ENCODE measurements at regions not wholly inside any gene's neighbourhood (a gene's known extent, or its start where the extent isn't known, plus 50 kb on each side); places are given as distances from the start of the nearest gene placed in this dataset.
"Not testable (repeated sequence)": the region's sequence is repeated elsewhere in the genome, so short reads cannot be mapped to it uniquely, and the experiment has no call there.

- H3K27ac ChIP-seq (ENCODE audit: low read depth, low read length): no peak overlapping the region
- H3K4me1 ChIP-seq (ENCODE audit: control insufficient read depth, insufficient read depth, low read length): no peaks in the 10 kb centered on the region
- no peak overlapping the region for H3K4me3 ChIP-seq (ENCODE audit: low read length)
- H3K9ac ChIP-seq (ENCODE audit: low read length): no peak overlapping the region
- H3K27me3 ChIP-seq (ENCODE audit: control insufficient read depth, insufficient read depth, low read length): no peaks in the 10 kb centered on the region
- H3K36me3 ChIP-seq (ENCODE audit: control insufficient read depth, insufficient read depth, low read length): no peaks in the 10 kb centered on the region
These were observed 75.1 kb upstream of the SMIM23 start for GRCh38 chr5:171710451-171711024.

- no peaks in the 10 kb centered on the region for H3K27me3 ChIP-seq (ENCODE audit: control insufficient read depth, insufficient read depth, low read length)
- H3K27ac ChIP-seq (ENCODE audit: low read depth, low read length): no peak overlapping the region
- H3K4me1 ChIP-seq (ENCODE audit: control insufficient read depth, insufficient read depth, low read length): no peaks in the 10 kb centered on the region
- H3K9ac ChIP-seq (ENCODE audit: low read length): no peak overlapping the region
- H3K4me3 ChIP-seq (ENCODE audit: low read length): no peak overlapping the region
- no peaks in the 10 kb centered on the region for H3K36me3 ChIP-seq (ENCODE audit: control insufficient read depth, insufficient read depth, low read length)
These were observed 74.0 kb upstream of the SMIM23 start for GRCh38 chr5:171711571-171711970.

- Histone ChIP-seq H3K36me3 (ENCODE audit: control insufficient read depth, insufficient read depth, low read length) (no peaks in the 10 kb centered on the region), H3K9ac (ENCODE audit: low read length) (no peak overlapping the region), H3K27ac (ENCODE audit: low read depth, low read length) (no peak overlapping the region), H3K27me3 (ENCODE audit: control insufficient read depth, insufficient read depth, low read length) (no peaks in the 10 kb centered on the region), H3K4me1 (ENCODE audit: control insufficient read depth, insufficient read depth, low read length) (no peaks in the 10 kb centered on the region), H3K4me3 (ENCODE audit: low read length) (no peak overlapping the region)
These were observed 73.0 kb upstream of the SMIM23 start for GRCh38 chr5:171712616-171713015.

- no peaks in the 10 kb centered on the region for H3K36me3 ChIP-seq (ENCODE audit: control insufficient read depth, insufficient read depth, low read length)
- H3K4me3 ChIP-seq (ENCODE audit: low read length): no peak overlapping the region
- no peaks in the 10 kb centered on the region for H3K4me1 ChIP-seq (ENCODE audit: control insufficient read depth, insufficient read depth, low read length)
- no peak overlapping the region for H3K9ac ChIP-seq (ENCODE audit: low read length)
- no peak overlapping the region for H3K27ac ChIP-seq (ENCODE audit: low read depth, low read length)
- no peaks in the 10 kb centered on the region for H3K27me3 ChIP-seq (ENCODE audit: control insufficient read depth, insufficient read depth, low read length)
These were observed 72.5 kb upstream of the SMIM23 start for GRCh38 chr5:171713152-171713551.

- Histone ChIP-seq H3K4me3 (ENCODE audit: low read length) (no peak overlapping the region), H3K27me3 (ENCODE audit: control insufficient read depth, insufficient read depth, low read length) (no peaks in the 10 kb centered on the region), H3K4me1 (ENCODE audit: control insufficient read depth, insufficient read depth, low read length) (no peaks in the 10 kb centered on the region), H3K36me3 (ENCODE audit: control insufficient read depth, insufficient read depth, low read length) (no peaks in the 10 kb centered on the region), H3K27ac (ENCODE audit: low read depth, low read length) (no peak overlapping the region), H3K9ac (ENCODE audit: low read length) (no peak overlapping the region)
These were observed 71.4 kb upstream of the SMIM23 start for GRCh38 chr5:171714261-171714660.

- H3K27ac ChIP-seq (ENCODE audit: low read depth, low read length): no peak overlapping the region
- no peaks in the 10 kb centered on the region for H3K4me1 ChIP-seq (ENCODE audit: control insufficient read depth, insufficient read depth, low read length)
- no peak overlapping the region for H3K4me3 ChIP-seq (ENCODE audit: low read length)
- H3K36me3 ChIP-seq (ENCODE audit: control insufficient read depth, insufficient read depth, low read length): no peaks in the 10 kb centered on the region
- H3K9ac ChIP-seq (ENCODE audit: low read length): no peak overlapping the region
- H3K27me3 ChIP-seq (ENCODE audit: control insufficient read depth, insufficient read depth, low read length): no peaks in the 10 kb centered on the region
These were observed 70.8 kb upstream of the SMIM23 start for GRCh38 chr5:171714851-171715250.

- Histone ChIP-seq H3K36me3 (ENCODE audit: control insufficient read depth, insufficient read depth, low read length) (no peaks in the 10 kb centered on the region), H3K27ac (ENCODE audit: low read depth, low read length) (no peak overlapping the region), H3K9ac (ENCODE audit: low read length) (no peak overlapping the region)
These were observed 70.1 kb upstream of the SMIM23 start for GRCh38 chr5:171715551-171715950.

GRCh38 chr5:171720086-171720485 lies 65.5 kb upstream of the SMIM23 start:
- H3K4me1 ChIP-seq (ENCODE audit: control insufficient read depth, insufficient read depth, low read length): no peaks in the 10 kb centered on the region
- H3K27me3 ChIP-seq (ENCODE audit: control insufficient read depth, insufficient read depth, low read length): no peaks in the 10 kb centered on the region
- no peak overlapping the region for H3K27ac ChIP-seq (ENCODE audit: low read depth, low read length)
- no peak overlapping the region for H3K4me3 ChIP-seq (ENCODE audit: low read length)
- H3K36me3 ChIP-seq (ENCODE audit: control insufficient read depth, insufficient read depth, low read length): no peaks in the 10 kb centered on the region
- H3K9ac ChIP-seq (ENCODE audit: low read length): no peak overlapping the region

More at GRCh38 chr5:171715551-171715950, 70.1 kb upstream of the SMIM23 start:
- H3K27me3 ChIP-seq (ENCODE audit: control insufficient read depth, insufficient read depth, low read length): no peaks in the 10 kb centered on the region
- no peaks in the 10 kb centered on the region for H3K4me1 ChIP-seq (ENCODE audit: control insufficient read depth, insufficient read depth, low read length)
- H3K4me3 ChIP-seq (ENCODE audit: low read length): no peak overlapping the region

- Histone ChIP-seq H3K27me3 (ENCODE audit: control insufficient read depth, insufficient read depth, low read length) (no peaks in the 10 kb centered on the region), H3K36me3 (ENCODE audit: control insufficient read depth, insufficient read depth, low read length) (no peaks in the 10 kb centered on the region), H3K9ac (ENCODE audit: low read length) (no peak overlapping the region), H3K27ac (ENCODE audit: low read depth, low read length) (no peak overlapping the region), H3K4me1 (ENCODE audit: control insufficient read depth, insufficient read depth, low read length) (no peaks in the 10 kb centered on the region), H3K4me3 (ENCODE audit: low read length) (no peak overlapping the region)
These were observed 64.2 kb upstream of the SMIM23 start for GRCh38 chr5:171721464-171721863.

GRCh38 chr5:171724468-171725204 lies 61.0 kb upstream of the SMIM23 start:
- no peak overlapping the region for H3K4me3 ChIP-seq (ENCODE audit: low read length)
- H3K9ac ChIP-seq (ENCODE audit: low read length): no peak overlapping the region
- no peak overlapping the region for H3K27ac ChIP-seq (ENCODE audit: low read depth, low read length)
- no peaks in the 10 kb centered on the region for H3K4me1 ChIP-seq (ENCODE audit: control insufficient read depth, insufficient read depth, low read length)
- H3K27me3 ChIP-seq (ENCODE audit: control insufficient read depth, insufficient read depth, low read length): no peaks in the 10 kb centered on the region
- H3K36me3 ChIP-seq (ENCODE audit: control insufficient read depth, insufficient read depth, low read length): no peaks in the 10 kb centered on the region

GRCh38 chr5:171725205-171725601 lies 60.4 kb upstream of the SMIM23 start:
- Histone ChIP-seq H3K27me3 (ENCODE audit: control insufficient read depth, insufficient read depth, low read length) (no peaks in the 10 kb centered on the region), H3K9ac (ENCODE audit: low read length) (no peak overlapping the region)

GRCh38 chr5:171726819-171727218 lies 58.8 kb upstream of the SMIM23 start:
- not testable (repeated sequence) for H3K27me3 ChIP-seq (ENCODE audit: control insufficient read depth, insufficient read depth, low read length); H3K4me1 ChIP-seq (ENCODE audit: control insufficient read depth, insufficient read depth, low read length); H3K27ac ChIP-seq (ENCODE audit: low read depth, low read length); H3K36me3 ChIP-seq (ENCODE audit: control insufficient read depth, insufficient read depth, low read length); H3K9ac ChIP-seq (ENCODE audit: low read length); H3K4me3 ChIP-seq (ENCODE audit: low read length)

More at GRCh38 chr5:171725205-171725601, 60.4 kb upstream of the SMIM23 start:
- H3K36me3 ChIP-seq (ENCODE audit: control insufficient read depth, insufficient read depth, low read length): no peaks in the 10 kb centered on the region
- H3K4me3 ChIP-seq (ENCODE audit: low read length): no peak overlapping the region
- H3K4me1 ChIP-seq (ENCODE audit: control insufficient read depth, insufficient read depth, low read length): no peaks in the 10 kb centered on the region
- H3K27ac ChIP-seq (ENCODE audit: low read depth, low read length): no peak overlapping the region

GRCh38 chr5:171728686-171729085 lies 56.9 kb upstream of the SMIM23 start:
- Histone ChIP-seq H3K4me1 (ENCODE audit: control insufficient read depth, insufficient read depth, low read length) (no peaks in the 10 kb centered on the region), H3K27me3 (ENCODE audit: control insufficient read depth, insufficient read depth, low read length) (no peaks in the 10 kb centered on the region), H3K9ac (ENCODE audit: low read length) (no peak overlapping the region), H3K36me3 (ENCODE audit: control insufficient read depth, insufficient read depth, low read length) (no peaks in the 10 kb centered on the region), H3K27ac (ENCODE audit: low read depth, low read length) (no peak overlapping the region), H3K4me3 (ENCODE audit: low read length) (no peak overlapping the region)
